Adrenal gland (tissue), 5 donors: ENCODE measurements at regions not wholly inside any gene's neighbourhood (a gene's known extent, or its start where the extent isn't known, plus 50 kb on each side); places are given as distances from the start of the nearest gene placed in this dataset.

Source experiments
- POLR2A ChIP-seq, 2 donors: fragments of 450-650 bp; IDR thresholded peaks; one replicate each; pipeline ENCODE4 v1.6.1; 2017; ENCODE audit warnings: antibody characterized with exemption in 2 of 2, mild to moderate bottlenecking in 2 of 2, moderate library complexity in 1 of 2
- TF ChIP-seq, protein P1 (sequence below), 6 experiments: fragments of 450-650 bp in 4 of 6; fragments of 200-600 bp in 2 of 6; sonication (generic) in 1 of 6; IDR thresholded peaks; 1 replicate in 5 of 6; 2 replicates in 1 of 6; pipeline versions ENCODE4 v1.5.1 to v1.8.0; 2016 to 2021; ENCODE audit warnings: antibody characterized with exemption in 6 of 6, mild to moderate bottlenecking in 2 of 6, moderate library complexity in 1 of 6
- donor health status: DM: no; HTN: no; CAD: no.

DNA sequence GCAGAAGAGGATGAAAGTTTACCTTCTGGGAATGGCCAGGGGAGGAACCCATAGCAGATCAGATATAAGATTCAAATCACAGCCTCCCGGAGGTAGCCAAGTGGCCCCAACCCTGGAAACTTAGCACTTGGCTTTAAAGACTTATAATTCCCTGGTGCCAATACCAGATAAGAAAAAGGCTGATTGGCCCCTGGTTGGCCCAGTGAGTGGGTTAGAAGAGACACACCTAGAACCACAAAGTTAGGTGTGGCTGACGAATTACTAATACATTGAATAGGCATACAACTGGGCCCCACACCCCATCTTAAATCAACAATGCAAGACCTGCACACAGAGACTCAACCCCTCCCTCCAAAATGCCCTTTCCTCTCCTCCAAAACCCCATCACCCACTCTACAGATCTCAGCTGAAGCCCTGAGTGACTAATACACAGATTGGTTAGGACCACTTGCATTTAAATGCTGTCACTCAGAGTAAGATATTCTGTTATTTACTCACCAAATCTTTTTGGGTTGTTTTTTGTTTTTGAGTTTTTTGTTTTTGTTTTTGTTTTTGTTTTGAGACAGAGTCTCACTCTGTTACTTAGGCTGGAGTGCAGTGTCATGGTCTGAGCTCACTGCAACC lies 315.4 kb upstream of the JARID2 start:
- no peak for TF ChIP-seq POLR2A (IDR thresholded peaks at IDR 0.05)
- TF ChIP-seq, protein P1, sequence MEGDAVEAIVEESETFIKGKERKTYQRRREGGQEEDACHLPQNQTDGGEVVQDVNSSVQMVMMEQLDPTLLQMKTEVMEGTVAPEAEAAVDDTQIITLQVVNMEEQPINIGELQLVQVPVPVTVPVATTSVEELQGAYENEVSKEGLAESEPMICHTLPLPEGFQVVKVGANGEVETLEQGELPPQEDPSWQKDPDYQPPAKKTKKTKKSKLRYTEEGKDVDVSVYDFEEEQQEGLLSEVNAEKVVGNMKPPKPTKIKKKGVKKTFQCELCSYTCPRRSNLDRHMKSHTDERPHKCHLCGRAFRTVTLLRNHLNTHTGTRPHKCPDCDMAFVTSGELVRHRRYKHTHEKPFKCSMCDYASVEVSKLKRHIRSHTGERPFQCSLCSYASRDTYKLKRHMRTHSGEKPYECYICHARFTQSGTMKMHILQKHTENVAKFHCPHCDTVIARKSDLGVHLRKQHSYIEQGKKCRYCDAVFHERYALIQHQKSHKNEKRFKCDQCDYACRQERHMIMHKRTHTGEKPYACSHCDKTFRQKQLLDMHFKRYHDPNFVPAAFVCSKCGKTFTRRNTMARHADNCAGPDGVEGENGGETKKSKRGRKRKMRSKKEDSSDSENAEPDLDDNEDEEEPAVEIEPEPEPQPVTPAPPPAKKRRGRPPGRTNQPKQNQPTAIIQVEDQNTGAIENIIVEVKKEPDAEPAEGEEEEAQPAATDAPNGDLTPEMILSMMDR (IDR thresholded peaks at IDR 0.05): no peak
